ENCODE measurements at regions not wholly inside any gene's neighbourhood (a gene's known extent, or its start where the extent isn't known, plus 50 kb on each side); places are given as distances from the start of the nearest gene placed in this dataset.

GRCh38 chr4:181684310-181684709 lies 558.9 kb upstream of the TENM3 start:
- DNase-seq (ENCODE audit: low spot score) = no peak

- DNase-seq (ENCODE audit: low spot score) = no peak
Measured at GRCh38 chr4:181685461-181685860, 557.7 kb upstream of the TENM3 start.

GRCh38 chr4:181685911-181686310 lies 557.3 kb upstream of the TENM3 start:
- DNase-seq (ENCODE audit: low spot score) = no peak

- DNase-seq (ENCODE audit: low spot score) = no peak
Measured at GRCh38 chr4:181687116-181687515, 556.1 kb upstream of the TENM3 start.

- DNase-seq (ENCODE audit: low spot score) = no peak
Measured at GRCh38 chr4:181688432-181688831, 554.8 kb upstream of the TENM3 start.

GRCh38 chr4:181688872-181689271 lies 554.3 kb upstream of the TENM3 start:
- DNase-seq (ENCODE audit: low spot score) = no peak

- DNase-seq (ENCODE audit: low spot score) = no peak
Measured at GRCh38 chr4:181690498-181690897, 552.7 kb upstream of the TENM3 start.

GRCh38 chr4:181692965-181693364 lies 550.2 kb upstream of the TENM3 start:
- no peak for DNase-seq (ENCODE audit: low spot score)

GRCh38 chr4:181693517-181693916 lies 549.7 kb upstream of the TENM3 start:
- DNase-seq (ENCODE audit: low spot score) = no peak

- no peak for DNase-seq (ENCODE audit: low spot score)
Measured at GRCh38 chr4:181698221-181698620, 545.0 kb upstream of the TENM3 start.

GRCh38 chr4:181701214-181701613 lies 542.0 kb upstream of the TENM3 start:
- DNase-seq (ENCODE audit: low spot score) = no peak

GRCh38 chr4:181701894-181702293 lies 541.3 kb upstream of the TENM3 start:
- no peak for DNase-seq (ENCODE audit: low spot score)

GRCh38 chr4:181702864-181703495 lies 540.2 kb upstream of the TENM3 start:
- no peak for DNase-seq (ENCODE audit: low spot score)

GRCh38 chr4:181710143-181710542 lies 533.1 kb upstream of the TENM3 start:
- no peak for DNase-seq (ENCODE audit: low spot score)

- no peak for DNase-seq (ENCODE audit: low spot score)
Measured at GRCh38 chr4:181711387-181711786, 531.8 kb upstream of the TENM3 start.

GRCh38 chr4:181728305-181728966 lies 514.8 kb upstream of the TENM3 start:
- no peak for DNase-seq (ENCODE audit: low spot score)

GRCh38 chr4:181731900-181732299 lies 511.3 kb upstream of the TENM3 start:
- DNase-seq (ENCODE audit: low spot score) = no peak

- no peak for DNase-seq (ENCODE audit: low spot score)
Measured at GRCh38 chr4:181737744-181738143, 505.5 kb upstream of the TENM3 start.

- DNase-seq (ENCODE audit: low spot score) = no peak
Measured at GRCh38 chr4:181739031-181739430, 504.2 kb upstream of the TENM3 start.

GRCh38 chr4:181741513-181741912 lies 501.7 kb upstream of the TENM3 start:
- DNase-seq (ENCODE audit: low spot score) = no peak

GRCh38 chr4:181745933-181746625 lies 497.1 kb upstream of the TENM3 start:
- DNase-seq (ENCODE audit: low spot score) = no peak

- DNase-seq (ENCODE audit: low spot score) = no peak
Measured at GRCh38 chr4:181748581-181748980, 494.6 kb upstream of the TENM3 start.

GRCh38 chr4:181752516-181752915 lies 490.7 kb upstream of the TENM3 start:
- no peak for DNase-seq (ENCODE audit: low spot score)

Data from left forelimb (tissue), 1 donor.